ENCODE measurements at regions not wholly inside any gene's neighbourhood (a gene's known extent, or its start where the extent isn't known, plus 50 kb on each side); places are given as distances from the start of the nearest gene placed in this dataset.
A peak's percentile ranks its signal among the peaks of the same experiment; 100 is the strongest.

DNA sequence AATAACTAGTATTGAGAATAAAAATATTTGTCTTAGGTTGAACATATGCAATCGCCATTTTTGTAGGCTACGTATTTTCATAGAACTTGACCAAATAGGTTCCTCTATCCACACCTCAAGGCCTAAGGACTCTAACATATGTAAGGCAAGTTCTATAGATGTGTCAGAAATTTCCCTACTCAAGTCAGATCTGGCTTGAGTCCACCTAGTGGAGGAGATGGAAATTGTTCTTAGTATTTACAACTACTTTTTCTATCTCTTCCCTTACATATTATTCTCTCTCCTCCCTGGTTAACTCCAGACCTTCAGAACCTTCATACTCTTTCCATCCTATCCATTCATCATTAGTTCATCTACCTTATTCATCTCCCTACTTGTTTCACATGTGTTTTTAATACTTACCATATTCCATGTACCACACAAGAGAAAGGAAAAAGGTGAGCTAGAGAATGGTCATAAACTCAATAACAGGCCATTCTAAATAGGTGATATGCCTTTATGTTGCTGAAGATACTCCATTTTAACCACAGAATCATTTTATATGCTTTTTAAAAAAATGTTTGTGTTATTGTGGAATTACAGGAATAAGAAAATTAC is 174.5 kb upstream of the HDAC9 start:
- DNase-seq, result no peak

DNA sequence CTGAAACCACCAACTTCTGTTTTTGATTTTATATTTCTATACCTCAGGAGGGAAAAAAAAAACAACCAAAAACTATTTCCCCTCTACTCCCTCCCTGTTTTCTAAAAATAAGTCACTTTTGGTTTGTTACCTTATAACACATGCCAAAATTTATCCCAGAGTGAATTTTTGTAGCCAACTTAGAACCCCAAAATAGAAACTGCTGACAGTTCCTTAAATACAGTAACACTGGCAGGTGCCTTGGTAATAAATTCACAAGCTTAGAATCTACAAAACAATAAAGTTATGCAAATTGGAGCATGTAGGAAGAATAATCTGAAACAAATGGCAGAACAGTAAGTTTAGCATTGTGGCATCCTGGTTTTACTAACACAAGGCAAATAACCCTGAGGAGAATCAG is 165.0 kb upstream of the HDAC9 start:
- no peak for DNase-seq

DNA sequence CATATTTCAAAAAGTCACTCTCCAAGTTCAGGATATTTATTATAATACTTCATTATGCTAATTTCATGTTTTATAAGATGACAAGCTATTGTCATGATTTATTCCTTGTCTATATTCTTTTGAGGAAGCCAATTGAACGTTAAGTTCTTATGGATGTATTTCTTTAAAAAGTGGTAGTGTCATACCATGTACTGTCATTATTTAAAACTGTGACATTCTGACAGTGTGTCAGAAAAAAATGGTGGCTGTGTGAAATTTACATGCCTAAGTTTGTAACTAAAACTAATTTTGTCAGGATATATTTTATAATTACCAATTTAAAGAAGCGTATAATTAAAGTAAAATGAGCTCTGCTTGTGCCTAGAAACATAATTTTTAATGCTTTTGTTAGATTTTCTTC is 158.9 kb upstream of the HDAC9 start:
- DNase-seq, result no peak

DNA sequence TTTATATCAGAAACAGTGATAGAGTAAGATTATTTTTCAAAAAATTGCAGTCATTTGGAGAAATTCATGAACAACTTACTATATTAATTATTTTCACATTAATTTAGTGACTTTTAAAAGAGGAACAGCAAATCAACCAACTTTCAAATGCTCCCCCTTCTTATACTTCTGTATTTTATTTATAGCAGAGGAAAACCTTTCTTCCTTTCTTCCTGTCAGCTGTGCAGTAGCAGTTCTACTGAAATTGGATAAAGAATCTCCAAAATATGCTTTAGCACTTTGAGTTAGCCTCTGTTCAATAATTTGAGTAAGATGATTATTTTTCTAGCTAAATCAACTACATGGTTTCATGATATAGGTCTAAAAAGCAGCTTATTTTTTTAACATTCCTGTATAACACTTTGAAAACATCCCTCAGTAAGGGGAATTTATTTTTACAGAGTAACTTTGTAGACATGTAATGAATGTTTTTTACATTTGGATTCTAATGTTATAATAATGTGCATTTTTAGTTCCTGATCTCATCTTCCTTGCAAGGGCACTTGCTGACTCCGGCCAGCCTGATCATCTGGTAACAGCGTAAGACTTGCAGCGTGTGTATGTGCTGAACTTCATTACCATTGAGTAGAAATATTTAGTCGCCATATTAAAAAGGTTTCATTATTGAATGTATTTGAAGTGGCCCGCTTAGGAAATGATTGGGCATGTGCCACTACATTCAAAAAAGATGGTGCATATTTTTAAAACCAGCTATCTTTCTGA is 158.3 kb upstream of the HDAC9 start:
- DNase-seq, result no peak

DNA sequence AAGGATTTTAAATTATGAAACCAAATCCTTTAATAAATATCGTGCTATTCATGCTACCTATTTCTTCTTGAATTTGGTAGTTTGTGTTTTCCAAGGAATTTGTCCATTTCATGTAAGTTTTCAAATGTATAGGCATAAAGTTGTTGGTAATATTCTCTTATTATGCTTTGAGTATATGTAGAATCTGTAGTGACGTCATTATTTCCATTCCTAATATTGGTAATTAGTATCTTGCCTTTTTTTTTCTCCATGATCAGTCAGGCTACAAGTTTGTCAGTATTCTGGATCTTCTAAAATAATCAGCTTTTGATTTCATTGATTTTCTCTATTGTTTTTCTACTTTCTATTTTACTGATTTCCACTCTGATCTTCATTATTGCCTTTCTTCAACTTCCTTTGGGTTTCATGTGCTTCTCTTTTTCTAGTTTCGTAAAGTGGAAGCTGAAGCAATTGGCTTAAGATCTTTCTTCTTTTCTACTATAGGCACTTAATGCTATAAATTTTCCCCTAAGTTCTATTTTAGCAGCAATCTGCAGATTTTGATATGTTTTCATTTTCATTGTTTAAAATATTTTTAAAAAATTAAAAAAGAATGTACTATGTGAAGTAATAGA is 156.5 kb upstream of the HDAC9 start:
- no peak for DNase-seq

DNA sequence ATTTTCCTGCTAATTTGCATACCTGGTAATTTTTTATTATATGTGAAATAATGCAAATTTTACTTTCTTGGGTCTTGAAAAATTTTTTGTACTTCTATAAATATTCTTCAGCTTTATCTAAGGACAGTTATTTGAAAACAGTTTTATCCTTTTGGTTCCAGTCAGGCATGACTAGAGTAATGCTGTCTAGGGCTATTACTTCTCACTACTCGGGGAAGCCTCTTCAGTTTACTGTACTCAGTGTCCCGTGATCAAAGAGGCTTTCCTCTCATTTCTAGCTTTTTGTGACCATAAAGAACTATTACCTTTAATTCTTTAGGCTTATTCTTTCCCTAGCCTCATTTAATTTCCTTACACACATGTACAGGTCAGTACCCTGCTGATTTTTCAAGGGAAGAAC is 153.8 kb upstream of the HDAC9 start:
- DNase-seq, result no peak

DNA sequence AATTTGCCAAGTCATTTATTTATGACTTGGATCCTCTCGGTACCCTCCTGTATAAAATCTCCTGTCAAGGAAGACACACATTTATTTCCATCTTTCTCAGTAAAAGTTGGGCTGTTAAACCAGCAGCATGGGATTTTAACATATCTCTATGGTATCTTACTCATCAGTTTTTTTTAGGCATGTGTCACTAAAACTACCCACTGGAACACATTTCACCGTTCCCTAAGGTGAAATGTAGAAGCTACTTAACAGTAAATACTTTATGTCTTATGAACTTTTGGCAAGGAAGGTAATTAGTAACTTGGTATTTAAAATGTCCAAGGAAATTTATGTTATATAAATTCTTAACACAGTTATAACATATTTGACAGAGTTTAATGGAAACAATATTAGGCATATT is 152.5 kb upstream of the HDAC9 start:
- DNase-seq, result no peak

DNA sequence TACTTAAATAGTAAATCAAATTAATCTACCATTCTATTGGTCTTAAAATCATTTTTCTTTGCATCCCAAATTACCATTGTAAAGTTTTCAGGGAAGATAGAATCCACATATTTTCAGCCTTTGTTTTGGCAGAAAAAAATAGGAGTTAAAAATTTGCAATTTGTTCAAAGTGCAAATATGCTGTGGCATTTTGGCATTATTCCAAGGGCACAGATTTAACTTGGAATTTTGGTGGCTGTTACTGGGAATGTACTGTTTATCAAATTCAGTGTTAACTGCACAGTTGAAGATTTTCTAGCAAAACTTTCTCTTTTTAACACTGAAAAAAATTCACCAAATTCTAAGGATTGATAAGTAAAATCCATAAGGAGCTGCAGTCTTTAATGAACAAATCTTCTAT is 151.0 kb upstream of the HDAC9 start:
- DNase-seq, result no peak

DNA sequence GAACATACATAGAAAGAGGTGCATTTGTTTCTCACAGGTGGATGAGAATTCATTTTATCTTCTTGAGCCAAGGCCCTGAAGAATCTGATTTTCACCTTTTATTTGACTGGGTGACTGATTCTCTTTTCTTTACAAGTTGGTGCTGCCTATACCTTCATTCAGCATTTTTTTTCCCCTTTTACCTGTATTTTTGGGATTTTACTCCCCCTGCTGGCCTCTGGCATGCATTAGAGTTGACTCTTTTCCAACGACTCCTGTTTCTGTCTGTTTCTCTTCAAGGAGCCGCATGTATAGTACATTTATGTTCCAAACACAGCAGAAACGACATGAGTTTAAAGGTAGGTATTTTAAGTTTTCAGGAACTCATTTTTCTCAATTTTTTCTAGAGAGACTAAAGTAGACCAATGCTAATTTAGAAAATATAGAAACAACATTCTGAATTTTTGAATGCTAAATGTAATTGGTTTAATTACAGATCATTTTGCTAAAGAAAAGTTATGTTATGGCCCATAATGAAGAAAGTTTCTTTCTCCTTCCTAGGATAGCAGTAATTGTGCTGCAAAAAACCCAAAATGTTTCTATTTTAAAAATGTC is 149.8 kb upstream of the HDAC9 start:
- DNase-seq, result peak; percentile 4 to 26

DNA sequence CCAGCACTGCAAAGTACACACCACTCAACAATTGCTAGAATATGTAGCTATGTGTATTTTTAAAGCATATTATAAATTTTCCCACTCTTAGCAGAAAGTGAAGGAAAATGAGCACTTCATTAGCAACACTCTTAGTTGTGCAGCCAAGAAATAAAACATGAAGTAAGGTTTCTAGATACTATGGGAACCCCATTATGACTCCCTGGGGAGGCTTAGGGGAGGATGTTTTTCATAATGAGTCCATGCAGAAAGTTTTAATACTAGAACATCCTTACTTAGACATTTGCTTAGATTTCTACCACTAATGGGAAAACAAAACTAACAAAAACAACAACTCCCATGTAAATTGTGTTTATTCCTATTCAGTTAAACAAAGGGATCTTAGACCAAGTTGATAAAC is 148.4 kb upstream of the HDAC9 start:
- no peak for DNase-seq

DNA sequence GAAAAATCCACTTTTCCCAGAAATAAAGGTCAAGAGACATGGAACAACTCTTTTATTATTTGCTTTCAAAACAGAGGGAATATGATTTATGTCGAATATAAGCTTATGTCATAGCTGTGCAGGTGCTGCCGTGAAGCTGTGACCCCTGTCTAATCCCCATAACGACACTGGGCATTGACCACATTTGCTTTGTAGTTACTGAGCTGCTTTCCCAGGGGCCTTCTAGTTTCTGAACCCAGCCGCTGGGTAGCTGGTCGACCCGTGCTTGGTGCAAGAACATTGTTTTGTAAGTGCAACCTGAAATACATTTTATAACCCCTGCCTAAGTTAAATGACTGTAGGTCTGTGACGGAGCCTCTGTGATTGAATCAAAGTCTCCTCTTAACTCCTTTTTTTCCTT is 144.9 kb upstream of the HDAC9 start:
- DNase-seq, result no peak

DNA sequence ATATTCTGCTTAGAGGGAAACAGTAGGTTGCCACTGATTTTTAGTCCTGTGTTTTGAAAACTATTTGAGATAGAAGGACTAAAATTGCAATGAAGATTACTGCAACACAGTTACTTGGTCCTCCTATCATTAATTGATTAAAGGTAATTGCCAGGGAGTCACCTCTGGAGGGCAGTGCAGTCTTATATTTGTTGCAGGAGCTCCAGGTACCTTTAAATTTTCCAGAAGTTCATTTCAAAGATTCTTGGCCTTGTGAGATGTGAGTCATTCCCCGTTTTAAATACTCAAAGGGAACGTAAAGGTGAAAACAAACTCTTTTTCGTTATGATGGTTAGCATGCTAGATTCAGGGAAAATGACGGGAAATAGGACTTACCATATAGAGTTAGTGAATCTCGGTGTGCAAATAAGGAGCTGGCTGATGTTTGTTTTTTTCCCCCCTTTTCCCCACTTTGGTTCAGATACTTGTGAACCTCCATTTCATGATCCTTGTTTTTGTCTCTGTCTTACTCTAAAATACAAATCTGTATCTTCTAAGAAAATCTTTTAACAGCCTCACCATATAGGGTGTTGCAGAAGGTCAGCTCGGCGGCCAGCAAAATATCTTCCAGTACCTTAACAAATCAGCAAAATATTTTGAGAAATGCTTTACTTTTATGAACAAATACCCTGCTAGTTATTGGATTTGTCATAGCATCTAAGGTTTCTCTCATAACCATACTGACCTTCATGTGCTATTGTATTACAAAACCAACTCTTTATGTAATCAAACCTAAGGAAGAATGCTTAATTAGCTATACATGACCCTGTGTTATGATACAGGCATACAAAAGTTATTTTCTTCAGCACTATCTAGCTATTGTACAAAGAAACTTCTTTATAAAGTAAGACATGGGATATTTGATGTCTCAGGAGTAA is 143.0 kb upstream of the HDAC9 start:
- peak in 1 of 2 donors; percentile 5 for DNase-seq

DNA sequence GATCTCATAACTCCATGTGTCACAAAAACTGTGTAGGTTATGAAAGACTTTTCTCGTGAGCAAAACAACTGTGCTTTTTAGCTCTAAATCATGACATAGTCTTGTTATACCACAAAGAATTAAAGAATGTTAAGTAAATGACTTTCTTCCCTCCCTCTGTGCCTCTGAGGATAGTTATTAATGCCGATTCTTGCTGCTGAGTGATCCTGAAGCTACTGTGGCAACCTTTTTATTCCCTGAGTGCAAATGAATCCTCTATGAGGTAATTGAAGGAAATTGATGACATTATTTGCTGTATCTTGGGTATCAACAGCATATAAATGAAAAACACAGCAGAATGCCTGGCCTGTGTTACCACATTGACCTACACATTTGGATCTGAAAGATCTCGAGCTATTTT is 142.2 kb upstream of the HDAC9 start:
- DNase-seq, result no peak

DNA sequence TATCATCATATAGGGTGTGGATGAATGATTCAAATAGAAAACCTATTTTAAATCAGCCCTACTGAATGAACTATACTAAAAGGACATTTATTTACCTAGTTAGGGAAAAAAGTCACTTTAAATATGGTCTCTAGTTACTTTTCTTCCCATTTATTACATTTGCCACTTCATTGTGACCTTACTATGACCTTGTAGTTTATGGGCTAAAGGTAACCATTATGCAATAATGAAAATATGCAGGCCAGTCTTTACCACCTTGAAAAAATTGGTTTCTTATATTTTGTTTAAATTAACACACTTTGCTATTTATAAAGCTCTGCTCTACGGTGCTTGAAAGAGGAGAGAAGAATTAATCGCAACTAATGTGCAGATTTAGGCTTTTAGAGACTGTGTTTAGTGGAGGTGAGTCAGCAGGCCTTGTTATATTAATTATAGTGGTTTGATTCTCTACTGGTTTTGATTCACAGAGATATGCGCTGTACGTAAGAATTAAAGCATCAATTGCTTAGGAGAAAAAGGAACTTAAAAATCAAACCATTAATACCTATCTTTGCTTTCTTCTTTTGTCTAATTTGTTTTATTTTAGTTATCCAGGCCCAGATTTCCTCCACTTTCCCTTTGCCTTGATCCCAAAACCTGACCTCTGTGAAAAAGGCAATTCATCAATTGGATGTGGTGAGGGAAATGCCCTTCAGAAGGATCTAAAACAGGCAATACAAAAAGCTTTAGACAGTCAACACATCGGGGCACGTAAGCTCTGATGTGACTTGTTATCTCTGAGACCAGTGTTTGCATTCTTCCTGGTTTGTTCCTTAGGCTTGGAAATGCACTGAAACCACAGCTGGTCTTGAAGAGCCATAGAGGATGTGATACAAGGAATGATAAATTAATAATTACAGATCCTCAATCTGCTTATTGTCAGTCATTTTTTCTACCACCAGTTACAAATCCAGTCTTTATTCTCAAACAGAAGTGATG is 141.2 kb upstream of the HDAC9 start:
- DNase-seq, result no peak

DNA sequence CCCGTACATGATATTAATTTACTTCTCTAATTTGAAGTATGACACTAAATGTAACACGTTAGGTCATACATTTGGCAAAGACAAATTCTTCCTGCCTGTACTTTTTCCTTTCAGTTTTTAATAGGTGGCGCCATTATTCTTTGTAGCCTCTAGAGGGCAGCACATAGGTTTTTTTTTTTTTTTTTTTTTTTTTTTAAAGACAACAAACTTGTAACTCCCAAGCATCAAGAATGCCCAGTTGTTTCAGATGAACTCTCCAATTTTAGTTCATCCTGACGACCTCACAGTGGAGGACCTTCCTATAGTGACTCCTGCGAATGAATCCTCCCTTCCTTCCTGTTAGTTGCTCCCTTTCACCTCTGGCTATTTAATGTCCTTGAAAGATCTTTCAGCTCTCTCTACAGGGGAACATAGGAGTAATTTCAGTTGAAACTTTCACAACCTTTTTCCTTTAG is 139.3 kb upstream of the HDAC9 start:
- no peak for DNase-seq

DNA sequence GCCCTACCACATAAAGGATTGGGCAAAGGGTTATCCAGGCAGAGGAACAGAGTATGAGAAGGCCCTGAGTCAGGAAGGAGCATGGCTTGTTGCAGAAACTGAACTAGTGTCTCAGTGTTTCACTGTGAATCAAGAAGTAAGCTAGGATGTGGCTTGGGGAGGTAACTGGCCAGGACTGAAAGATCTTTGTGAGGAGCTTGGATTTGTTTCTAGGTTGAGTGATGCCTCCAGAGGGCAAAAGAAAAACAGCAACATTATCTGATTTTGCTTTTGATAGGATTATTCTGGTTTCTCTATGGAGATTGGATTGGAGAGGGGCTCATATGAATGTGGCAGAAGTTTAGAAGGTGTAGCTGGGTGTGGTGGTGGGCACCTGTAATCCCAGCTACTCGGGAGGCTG is 137.9 kb upstream of the HDAC9 start:
- no peak for DNase-seq

DNA sequence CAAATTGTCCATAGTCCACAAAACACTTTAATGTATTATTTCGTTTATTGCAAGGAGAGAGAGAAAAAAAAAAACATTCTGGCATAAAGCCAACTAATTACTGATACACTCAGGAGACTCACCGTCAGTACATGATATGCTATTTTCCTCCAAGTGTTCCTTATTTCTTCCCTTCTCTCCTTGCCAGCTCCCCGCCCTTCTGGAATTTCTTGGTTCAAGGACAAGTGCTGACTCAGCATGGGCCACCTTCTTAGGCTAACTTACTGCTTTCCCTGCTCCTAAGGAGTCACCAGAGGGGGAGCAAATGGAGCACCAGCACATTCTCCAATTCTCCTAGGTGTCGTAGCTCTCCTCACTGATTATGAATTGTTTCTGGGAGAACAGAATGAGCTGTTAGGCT is 133.8 kb upstream of the HDAC9 start:
- no peak for DNase-seq

DNA sequence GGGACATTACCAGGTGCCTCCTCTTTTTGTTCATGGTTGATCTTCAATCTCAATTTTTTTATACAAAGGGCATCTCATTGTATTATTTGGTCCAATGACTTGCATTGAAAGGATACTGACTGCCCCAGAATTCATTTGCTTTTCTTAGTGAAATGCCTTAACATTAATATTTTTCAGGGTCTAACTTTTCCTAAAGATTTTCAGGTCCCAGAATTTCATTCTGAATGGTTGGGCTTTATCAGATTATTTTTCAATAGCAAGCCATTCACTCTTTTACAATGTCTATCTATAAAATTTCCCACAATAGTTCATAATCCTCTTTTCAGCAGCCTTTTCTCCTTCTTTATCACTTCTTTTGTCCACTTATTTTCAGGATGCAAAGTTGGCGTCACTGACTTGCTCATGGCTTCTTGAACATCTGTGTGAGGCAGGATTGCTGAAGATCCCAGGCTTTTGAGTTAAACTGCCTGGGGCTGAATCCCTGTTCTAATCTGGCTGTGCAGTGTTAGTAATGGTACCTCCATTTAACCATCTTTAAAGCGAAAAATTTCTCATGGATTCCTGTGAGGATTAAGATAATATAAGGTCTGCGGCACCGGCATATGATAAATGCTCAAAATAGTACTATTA is 131.7 kb upstream of the HDAC9 start:
- DNase-seq, result no peak

DNA sequence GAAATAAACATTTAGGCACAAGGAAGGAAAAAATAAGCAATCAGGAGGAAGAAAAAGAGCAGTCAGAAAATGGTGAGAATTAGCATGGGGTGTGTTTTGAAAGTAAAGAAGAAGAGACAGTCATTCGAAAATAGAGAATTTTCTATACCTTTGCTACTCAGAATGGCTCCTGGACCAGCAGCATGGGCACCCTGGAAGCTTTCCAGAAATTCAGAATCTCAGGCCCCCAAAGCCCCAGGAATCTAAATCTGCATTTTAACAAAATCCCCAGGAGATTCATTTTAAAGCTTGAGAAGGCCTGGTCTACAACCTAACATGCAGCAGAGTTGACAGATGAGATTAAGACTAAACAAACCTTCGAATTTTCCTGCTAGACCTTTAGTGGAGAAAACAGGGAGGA is 131.2 kb upstream of the HDAC9 start:
- no peak for DNase-seq

DNA sequence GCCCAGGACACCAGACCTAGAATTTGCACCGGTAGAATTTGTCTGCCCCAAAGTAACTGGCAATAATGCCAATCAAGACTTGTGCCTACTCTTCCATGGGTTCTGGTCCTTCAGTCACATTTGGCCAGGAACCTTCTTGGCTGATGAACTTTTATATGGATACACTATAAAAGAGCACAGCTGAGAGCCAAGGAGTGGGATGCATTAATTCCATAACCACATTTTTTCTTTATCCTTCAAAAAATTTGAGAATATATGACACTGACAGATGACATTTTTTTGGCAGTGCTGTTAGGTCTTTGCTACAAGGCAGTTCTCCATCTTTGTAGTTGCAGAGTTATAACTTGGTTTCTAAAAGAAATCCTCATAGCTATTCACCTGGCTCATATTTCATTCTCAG is 129.2 kb upstream of the HDAC9 start:
- no peak for DNase-seq

DNA sequence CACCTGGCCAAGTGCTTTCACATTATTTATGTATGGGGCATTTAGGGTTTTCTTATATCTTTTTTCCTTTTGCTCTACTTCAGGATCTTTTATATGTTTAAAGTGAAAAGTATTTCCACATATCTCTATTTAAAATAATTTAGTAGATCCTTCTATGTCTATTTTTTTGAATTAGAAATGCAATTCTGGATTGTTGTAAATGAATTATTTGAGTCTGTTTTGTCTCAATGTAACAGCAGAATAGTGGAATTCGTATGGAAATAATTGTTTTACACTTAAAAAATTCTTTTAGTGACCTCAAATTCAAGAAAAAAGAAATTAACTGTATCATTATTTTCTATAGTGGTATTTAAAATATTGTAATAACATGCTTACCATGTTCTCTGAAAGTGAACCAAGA is 126.5 kb upstream of the HDAC9 start:
- no peak for DNase-seq
